ENCODE measurements at regions not wholly inside any gene's neighbourhood (a gene's known extent, or its start where the extent isn't known, plus 50 kb on each side); places are given as distances from the start of the nearest gene placed in this dataset.

- TF ChIP-seq CTCF (IDR thresholded peaks at IDR 0.05; ENCODE audit: insufficient read depth, low read length, poor library complexity, severe bottlenecking) (no peak), EZH2phosphoT487 (conservative IDR thresholded peaks at IDR 0.05; ENCODE audit: low read length) (no peak)
These were observed 391.4 kb downstream of the ELAVL2 start for GRCh38 chr9:23434654-23435053.

All from SU-DHL-6 (cell line).